Stimulated activated CD8-positive, alpha-beta memory T cell treated with anti-CD3 and anti-CD28 coated beads, Interleukin-7, amount 100 ng/mL, for 48 hours (primary cell): ENCODE measurements at regions not wholly inside any gene's neighbourhood (a gene's known extent, or its start where the extent isn't known, plus 50 kb on each side); places are given as distances from the start of the nearest gene placed in this dataset.

Experiments used
- DNase-seq, 2 donors: peaks; one replicate each; pipeline ENCODE4 v3.0.0-alpha.2; 2020; ENCODE audit warnings: low read depth in 1 of 2; ENCODE audit errors: extremely low read depth in 1 of 2

DNA sequence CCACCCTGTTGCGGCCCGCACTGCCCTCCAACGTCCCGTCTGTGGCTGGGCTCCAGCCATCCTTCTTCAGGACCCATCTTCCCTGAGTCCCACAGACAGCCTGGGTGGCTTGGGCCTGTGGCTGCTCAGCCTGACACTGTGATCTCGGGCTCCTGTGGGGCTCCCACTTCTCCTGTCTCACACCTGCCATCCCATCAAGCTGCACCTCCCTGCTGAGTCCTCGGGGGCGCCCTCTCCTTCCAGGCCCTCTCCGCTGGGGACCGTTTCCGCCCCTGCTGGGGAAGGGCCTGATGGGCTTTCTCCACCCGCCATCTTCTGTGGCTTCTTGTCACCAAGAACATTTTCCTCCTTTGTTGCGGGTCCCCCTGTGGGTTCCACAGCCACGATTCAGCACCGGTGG, 173.8 kb upstream of the PPP2R2D start:
- DNase-seq = no peak

DNA sequence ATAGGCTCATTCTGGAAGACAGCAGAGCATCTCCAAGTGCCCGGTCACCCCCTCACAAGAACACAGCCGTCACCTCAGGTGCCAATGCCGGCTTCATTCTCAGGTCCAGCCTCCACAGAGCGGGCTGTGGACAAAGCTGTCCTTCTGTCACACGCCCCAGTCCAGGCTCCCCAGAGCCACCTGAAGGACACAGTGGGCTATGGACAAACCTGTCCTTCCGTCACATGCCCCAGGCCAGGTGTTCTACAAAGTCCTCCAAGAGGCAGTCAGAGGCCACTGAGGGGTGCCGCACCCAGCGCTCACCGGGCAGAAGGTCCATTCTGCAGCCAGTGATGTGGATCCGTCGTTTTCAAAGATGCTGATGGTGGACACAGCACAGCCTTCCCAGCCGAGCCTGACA, 173.2 kb upstream of the PPP2R2D start:
- no peak for DNase-seq

DNA sequence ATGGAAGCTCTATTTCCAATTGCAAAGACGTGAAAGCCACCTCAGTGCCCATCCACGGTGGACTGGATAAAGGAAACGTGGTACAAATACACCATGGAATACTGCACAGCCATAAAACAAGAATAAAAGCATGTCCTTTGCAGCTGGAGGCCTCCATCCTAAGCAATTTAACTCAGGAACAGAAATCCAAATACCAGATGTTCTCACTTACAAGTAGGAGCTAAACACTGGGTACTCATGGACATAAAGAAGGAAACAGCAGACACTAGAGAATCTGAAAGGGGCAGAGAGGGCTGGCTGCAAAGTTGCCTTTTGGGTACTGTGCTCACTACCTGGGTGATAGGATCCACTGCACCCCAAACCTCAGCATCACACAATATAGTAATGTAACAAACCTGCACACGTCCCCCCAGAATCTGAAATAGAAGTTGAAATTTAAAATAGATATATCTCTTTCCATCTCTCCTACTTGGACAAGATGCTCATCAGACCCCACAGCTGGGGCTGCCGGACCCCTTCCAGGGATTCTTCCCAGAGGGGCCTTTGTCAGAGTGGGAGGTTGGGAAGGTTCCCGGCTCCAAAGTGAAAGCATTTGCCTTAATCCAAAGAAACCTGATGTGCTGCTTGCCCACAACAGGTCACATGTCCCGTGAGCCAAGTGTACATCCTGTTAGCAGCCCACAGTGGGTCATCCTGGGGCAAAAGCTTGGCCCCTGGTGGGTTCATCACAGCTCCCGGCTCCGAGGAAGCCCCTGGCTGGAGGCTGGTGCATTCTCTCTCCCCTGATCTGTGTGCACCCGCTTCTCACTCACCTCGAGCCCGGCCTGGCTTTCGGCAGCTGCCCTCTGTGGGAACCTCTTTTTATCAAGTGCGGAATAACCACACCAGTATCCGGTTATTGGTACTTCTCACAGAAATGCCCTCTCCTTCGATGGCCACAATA, 172.3 kb upstream of the PPP2R2D start:
- no peak for DNase-seq

DNA sequence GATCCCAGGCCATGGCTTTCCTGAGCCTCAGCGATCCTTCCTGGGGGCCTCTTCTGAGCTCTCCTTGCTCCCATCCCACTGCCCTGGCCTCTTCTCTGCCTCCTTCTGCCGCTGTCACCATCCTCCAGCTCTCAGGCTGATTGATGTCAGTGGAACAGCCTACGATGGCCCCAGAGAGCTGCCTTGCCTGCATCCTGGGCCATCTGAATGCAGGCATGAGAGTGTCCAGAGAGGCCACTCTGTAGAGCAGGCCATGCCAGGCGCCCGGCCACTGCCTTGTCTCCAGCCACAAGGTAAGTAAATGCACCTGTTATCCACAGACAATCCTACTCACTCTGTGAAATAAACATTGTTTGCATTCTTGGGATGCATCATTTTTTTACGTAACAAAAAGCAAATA, 171.4 kb upstream of the PPP2R2D start:
- no peak for DNase-seq

DNA sequence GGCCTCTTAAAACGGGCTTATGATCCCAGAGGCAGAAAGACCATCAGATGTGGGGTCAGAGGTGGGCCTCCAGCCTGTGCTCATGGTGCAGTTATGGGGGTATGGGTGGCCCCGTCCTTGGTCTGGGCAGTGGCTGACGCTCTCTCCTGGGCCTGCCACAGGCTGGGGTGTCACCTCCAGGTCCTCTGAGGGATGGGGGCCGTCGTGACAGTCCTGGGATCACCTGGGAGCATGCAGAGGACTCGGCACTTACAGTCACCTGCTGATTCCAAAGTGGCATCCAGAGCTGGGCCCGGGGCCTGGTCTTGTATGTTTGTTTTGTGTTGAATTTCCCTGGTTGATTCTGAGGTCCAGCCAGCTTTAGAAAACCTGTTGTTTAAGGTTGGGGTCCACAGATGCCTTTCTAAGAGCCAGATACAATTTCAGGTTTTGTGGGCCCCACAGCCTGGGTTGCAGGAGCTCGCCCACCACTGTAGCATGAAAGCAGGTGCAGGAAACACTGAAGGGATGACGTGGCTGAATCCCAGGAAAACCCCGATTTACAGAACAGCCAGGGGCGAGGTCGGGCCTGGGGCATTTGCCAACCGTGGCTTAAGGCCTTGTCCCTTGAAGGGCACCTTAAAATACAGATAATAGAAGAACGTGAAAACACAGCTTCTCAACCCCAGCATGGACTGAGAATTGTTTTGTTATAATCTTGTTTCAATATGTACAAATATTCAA, 170.7 kb upstream of the PPP2R2D start:
- DNase-seq = no peak

DNA sequence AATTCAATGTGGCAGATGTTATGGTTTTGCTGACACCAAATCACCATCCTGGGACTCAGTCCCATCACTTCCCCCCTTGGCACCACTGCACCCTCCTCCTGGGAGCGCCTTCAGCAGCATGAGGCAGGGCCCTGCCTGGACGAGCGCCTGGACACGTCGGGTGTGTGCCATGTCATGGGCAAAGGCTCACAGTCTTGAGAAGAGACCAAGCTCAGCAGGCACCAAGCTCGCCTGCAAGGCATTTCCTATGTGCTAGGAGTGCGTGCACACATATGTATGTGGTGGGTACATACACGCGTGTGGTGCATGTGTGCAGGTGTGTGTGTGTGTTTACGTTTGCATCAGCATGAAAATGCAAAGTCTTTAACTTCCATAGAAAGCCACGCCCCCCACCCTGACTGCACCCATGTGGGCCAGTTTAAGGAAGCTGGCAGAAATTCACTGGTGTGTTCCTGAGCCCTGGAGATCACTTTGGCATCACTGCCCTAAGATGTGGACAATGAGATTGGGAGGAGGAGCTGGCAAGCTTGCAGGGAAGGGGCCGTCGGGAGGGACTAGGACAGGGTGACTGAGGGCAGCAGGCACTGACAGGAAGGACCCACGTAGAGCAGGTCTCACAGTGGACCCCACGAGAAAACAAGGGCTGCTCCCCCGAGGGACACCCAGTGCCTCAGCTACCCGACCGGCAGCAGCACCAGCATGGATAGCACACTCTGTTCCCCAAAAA, 169.9 kb upstream of the PPP2R2D start:
- no peak for DNase-seq

DNA sequence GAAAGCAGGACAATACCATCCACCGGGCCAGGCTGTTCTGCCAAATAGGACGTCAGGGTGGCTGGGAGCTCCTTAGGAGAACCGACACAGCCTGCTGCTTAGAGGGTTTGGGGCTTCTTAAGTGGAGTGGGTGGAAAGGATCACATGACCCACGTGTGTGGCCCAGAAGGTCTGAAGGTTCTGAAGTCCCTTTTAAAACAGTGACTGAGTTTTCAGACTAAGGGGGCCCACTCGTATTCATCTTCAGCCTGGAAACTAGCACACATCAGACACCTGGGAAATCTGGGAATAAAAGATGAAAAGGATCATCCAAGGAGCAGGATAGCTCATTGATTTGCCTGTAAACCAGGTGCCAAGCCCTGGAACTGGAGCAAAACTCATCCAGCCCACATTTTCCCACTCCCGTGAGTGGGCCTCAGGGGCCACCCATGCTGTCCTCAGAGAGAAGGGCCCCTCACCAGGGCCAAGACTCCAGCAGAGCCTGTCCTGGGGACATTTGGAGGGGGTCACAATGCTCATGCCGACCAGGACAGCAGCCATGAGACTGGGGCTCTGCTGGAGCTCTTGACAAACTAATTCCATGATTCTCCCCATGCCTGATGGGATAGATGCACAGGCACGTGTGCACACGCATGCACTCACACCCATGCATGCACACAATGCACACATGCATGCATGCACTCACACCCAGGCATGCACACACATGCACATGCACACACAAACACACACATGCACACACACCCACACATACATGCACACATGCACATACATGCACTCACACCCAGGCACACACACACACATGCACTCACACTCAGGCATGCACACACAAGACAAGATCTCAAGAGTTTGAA, 168.8 kb upstream of the PPP2R2D start:
- no peak for DNase-seq

DNA sequence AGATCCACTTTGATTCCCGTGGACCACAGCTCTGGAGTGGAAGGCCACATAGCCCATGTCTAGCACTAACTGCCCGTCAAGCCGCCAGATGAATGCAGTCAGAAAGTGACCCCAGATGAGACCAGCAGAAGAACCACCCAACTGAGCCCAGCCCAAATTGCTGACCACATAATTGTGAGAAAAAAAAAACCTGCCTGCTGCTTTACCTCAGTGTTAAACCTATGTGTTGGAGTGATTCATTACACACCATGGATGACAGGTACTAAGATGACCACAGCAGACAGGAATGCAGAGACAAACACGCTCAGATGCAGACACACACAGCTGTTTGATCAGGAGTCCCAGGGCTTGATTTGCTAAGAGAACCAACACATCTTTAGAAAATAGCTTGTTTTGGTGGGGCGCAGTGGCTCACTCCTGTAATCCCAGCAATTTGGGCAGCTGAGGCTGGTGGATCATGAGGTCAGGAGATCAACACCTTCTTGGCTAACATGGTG, 168.1 kb upstream of the PPP2R2D start:
- DNase-seq = no peak

DNA sequence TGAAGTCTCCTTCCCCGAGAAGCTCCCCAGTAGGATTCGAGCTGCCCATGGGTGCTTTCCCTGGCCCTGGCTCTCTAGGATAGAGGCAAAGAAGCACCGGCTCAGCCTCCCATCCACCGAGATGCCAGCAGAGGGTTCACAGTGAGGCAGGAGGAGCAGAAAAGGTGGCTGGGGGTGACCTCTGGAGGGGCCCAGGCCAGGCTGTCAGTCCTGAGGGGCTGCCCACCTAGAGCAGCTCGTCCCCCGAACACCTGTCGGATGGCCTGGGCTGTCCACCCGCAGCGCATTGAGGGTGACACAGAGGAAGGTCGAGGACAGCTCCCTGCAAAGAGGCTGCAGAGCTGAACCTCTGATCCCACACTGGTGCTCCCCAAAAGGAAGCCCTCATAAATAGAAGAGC, 167.2 kb upstream of the PPP2R2D start:
- no peak for DNase-seq

DNA sequence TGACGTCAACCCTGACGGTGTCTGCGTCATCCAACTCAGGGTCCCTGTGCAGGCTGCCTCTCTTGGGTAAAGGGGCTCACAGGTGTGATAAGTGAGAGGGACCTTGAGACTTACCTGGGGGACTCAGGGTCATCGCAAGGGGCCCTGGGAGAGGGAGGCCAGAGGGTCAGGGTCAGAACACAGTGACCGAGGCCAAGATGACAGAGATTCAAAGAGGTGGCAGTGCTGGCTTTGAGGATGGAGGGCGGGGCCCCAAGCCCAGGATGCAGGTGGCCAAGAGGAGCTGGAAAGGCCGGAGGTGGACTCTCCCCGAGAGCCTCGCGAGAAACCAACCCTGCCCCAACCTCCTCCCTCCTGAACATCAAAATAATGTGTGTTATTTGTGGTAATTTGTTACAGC, 165.2 kb upstream of the PPP2R2D start:
- DNase-seq = no peak

DNA sequence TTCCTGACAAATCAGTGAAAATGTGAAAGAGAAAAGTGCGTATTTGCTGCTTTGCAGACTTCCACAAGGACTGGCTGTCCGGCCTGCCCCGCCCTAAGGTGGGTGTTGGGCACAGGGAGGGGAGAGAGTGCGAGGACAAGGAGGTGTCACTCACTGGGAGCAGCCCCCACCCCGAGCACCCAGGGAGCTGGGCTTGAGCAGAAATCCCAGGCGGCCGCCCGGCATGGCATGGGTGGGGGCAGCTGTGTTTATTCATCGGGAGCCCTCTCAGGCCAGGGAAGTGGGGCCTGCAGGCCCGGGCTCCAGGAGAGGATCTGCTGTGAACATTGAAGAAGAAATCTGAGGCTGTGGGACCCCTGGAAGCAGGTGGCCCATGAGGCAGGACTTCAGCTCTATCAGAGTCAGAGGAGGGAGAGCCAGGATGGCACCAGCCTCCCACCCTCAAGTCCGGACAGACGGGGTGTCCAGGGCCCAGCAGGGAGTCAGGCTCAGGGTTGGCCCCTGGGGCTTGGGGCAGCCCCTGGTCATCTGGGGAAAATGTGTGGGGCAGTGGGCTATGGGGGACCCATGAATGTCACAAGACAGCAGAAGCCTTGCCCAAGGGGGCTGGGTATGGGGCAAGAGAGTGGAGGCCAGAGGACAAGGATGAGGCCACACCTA, 164.4 kb upstream of the PPP2R2D start:
- DNase-seq = no peak

DNA sequence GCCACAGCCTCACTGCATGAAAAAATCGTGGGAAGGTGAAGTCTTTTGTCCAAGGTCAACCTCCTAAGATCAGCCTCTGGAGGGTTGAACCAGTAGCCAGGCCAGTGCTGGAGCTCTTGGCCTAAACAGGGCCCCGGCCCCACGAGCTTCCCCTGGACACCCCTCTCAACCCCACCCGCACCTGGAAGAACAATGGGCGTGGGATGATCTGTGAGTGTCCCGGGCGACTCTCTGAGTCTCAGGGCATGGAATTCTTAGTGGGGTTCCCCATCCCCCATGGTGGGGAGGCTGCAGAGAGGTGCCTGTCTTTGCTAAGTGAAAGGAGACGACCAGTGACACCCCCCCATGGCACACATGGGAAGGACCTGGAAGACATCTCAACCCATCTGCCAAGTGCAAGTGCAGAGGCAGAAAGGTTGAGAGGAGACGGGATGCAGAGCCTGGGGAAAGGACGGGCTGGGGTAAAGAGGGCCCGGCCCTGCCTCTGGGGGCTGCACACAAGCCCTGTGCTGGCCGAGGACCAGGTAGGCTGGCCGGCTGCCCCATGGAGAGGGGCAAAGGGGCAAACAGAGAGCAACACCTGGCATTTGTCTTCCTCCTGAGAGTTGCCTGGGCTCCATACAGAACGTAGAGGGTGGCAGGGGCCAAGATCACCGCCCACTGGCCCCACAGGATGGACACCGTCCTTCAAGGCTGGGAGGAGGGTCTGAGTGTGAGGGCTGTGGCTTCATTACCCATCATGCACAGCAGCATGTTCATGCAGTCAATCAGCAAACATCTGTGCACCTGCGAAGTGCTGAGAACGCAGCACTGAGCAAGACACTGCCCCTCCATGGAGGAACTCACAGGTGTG, 163.0 kb upstream of the PPP2R2D start:
- no peak for DNase-seq

DNA sequence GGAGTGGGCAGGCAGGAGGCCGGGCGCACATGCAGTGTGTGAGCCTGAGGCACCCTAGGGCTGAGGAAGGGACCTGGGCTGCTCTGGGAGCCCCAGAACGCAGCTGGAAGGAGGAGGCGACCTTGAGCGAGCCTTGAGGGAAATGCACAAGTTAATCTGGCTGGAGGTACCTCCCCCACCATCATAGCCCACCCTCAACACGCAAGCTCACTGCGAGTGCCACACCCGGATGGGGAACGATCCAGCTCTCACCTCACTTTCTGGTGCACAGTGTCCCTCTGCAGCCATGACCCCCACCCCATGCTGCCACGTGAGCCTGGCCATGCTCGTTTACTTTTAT, 162.4 kb upstream of the PPP2R2D start:
- DNase-seq = no peak

DNA sequence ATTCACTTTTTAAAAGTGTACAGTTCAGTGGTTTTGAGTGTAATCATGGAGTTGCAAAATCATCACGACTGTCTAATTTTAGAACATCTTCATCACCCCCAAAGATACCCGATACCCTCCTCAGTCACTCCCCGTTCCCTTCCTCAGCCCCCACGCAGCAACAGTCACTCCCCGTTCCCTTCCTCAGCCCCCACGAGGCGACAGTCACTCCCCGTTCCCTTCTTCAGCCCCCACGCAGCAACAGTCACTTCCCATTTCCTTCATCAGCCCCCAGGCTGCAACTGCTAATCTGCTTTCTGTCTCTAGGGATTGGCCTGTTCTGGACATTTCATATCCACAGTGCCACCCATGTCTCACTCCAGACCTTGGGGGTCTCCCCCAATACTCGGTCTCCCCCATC, 161.6 kb upstream of the PPP2R2D start:
- no peak for DNase-seq

DNA sequence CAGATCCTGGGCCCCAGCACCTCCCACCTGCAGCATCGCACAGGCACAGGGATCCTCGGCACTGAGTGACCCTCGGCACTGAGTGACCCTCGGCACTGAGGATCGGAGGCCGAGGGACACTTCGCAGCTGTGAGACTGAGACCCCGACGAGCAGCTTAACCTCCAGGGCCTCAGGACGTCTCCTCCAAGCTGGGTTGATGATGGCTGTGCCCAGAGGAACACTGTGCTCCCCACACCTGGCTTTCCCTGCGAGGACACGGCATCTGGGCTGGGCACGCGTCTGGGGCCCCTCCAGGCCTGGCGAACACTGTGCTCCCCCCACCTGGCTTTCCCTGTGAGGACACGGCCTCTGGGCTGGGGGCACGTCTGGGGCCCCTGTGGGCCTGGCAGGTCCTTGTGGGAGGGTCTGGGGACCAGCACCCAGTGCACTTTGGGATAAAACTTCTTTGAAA, 158.3 kb upstream of the PPP2R2D start:
- no peak for DNase-seq

DNA sequence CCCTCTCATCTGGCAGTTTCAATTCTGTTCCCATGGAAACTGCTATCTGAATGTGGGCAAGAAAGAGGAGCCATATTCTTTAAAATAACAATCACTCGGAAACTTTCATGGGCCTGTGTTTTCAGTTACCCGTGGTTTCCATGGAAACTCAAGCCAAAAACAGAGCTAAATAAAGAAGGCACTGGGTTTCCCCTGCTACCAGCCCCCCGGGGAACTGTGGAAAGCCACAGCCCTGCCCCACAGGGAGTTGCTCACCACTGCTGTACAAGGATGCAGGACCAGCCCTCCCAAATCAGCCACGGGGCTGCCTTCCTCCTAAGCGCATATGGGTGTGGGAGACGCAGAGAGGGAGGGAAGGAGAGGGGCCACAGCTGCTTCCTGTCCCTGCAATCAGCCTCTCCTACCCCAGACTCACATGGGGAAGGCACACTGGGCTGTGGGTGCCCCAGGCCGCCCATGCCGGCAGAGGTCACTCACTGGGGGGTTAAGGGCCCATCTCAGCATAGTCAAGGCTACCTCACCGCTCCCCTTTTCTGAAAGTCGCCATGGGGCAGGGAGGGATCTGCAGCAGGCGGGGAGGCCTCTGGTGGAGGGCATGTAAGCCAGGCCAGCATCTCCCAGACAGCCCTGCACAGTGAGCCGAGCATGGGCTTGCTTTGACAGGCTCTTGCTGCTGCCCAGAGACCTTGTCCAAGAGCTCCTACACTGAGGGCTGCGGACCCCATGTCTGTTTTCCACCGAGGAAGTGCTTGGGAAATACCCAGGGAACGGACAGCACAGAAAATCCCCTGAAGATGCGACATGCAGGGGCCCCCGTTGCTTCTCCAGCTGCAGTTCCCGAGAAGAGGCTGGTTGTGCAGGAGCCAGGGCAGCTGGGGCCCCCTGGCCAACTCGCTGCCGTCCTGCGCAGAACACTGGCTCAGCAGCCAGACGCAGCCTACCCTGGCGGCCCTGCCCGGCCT, 157.3 kb upstream of the PPP2R2D start:
- no peak for DNase-seq

DNA sequence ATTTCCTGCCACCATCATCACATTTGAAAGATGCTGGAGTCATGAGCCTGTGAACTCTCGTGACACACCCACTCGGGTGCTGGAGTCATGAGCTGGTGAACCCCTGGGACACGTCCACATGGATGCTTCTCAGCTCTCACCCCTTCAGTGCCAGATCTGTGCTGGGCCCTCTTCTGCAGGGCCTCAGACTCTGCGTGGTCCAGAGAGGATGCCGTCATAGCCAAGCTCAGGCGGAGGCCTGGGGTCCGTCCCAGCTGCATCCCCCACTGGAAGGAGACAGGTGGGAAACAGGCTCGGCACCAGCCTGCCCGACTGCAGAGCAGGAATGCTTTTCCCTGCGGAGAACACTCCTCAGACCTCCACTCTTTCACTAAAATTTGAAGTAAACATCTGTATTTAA, 156.5 kb upstream of the PPP2R2D start:
- DNase-seq = no peak

DNA sequence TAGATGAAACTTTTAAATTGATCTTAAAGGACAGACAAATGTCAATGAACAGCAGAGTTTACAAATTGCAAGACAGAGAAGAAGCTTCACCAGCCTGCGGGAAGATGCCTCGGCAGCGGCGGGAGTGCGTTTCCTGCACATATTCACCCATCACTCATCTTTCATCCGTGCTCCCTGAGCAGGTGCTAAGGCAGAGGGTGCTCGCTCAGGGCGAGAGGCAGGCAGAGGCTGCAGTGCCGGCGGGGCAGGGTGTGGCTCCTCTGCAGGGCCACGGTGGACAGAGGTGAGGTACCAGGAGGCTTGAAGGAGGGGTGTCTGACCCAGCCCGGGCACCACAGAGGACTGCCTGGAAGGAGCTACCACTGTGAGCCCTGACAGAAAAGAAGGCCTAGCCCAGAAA, 155.2 kb upstream of the PPP2R2D start:
- DNase-seq = no peak
